HG02642 (cell line): ENCODE measurements at regions not wholly inside any gene's neighbourhood (a gene's known extent, or its start where the extent isn't known, plus 50 kb on each side); places are given as distances from the start of the nearest gene placed in this dataset.
"Not testable (repeated sequence)": the region's sequence is repeated elsewhere in the genome, so short reads cannot be mapped to it uniquely, and the experiment has no call there.

Experiments used
- ATAC-seq: cut with Tn5 transposase; IDR thresholded peaks from one replicate; pipeline ENCODE4 v1.9.1; 2021; ENCODE audit warnings: mild to moderate bottlenecking; ENCODE audit not compliant: unreplicated experiment, poor library complexity

GRCh38 chrX:7640392-7640791 is 202.6 kb upstream of the VCX start:
- ATAC-seq: no peak

DNA sequence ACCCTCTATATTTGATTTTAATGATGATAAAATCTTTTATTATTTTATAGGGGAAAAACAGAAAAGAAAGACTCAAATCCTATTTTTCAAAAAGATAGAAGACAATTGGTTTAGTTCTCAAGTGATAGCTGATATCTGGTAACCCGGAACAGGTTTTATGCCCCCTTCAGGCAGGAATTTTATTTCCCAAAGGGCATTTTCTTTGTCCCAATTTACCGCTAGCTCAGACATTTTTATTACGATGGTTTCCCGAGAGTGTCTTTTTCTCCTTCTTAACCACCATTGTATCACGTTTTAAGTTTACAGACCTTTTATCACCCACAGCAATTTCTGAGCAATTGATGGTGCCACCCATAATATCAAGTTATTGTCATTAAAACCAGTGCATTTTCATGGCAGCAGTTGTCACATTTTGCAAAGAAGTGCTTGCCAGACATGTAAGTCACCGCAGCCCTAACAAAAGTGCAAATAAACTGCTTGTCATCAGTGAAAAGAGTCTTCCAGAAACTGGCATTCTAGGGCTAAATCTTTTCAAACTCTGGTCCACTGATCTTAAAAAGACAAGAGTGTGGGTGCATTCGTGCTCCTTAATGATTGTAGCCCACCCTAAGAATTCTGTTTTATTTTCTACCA is 204.8 kb upstream of the VCX start:
- no peak for ATAC-seq

GRCh38 chrX:7637066-7637465 is 205.9 kb upstream of the VCX start:
- ATAC-seq: no peak

- ATAC-seq: no peak
These were observed 207.4 kb upstream of the VCX start for GRCh38 chrX:7635604-7636003.

DNA sequence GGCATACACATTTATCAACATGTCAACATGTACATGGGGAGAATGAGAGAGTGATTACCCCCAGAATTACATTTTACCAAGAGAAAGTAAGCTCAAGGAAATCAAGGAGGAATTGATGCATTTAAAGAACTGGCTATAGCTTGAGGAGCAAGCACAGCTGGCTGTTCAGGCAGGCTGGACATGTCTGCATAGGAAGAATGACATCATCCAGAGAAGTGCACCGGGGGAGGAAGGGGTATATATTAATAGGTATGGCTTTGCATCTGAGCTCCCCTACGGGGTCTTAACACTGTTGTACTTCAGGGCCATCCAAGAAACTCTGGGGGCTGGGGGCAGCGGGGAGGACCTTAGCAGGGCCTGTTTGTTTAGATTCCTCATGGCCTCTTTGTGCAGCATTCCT is 222.4 kb upstream of the VCX start:
- no peak for ATAC-seq

GRCh38 chrX:7617994-7618393 is 225.0 kb upstream of the VCX start:
- ATAC-seq: no peak

DNA sequence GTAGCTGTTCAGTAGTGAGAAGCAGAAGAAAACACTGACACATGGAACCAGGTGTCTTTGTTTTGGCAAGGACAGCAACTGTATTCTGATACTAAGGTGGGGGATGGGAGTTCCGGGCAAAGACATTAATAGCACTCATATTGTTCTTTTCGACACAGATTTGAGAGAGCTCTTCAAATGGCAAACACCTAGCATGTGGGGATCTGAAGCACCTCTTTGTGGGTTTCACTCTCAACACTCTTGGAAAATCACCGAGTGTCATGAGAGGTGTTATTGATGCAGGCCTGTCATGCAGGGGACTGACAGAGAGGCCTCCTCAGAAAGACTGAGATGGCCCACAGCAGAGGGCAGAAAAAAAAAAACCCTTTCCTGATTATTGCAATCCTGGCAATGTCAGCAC is 228.4 kb upstream of the VCX start:
- ATAC-seq: no peak

GRCh38 chrX:7608625-7609024 is 234.3 kb upstream of the VCX start:
- not testable (repeated sequence) for ATAC-seq

DNA sequence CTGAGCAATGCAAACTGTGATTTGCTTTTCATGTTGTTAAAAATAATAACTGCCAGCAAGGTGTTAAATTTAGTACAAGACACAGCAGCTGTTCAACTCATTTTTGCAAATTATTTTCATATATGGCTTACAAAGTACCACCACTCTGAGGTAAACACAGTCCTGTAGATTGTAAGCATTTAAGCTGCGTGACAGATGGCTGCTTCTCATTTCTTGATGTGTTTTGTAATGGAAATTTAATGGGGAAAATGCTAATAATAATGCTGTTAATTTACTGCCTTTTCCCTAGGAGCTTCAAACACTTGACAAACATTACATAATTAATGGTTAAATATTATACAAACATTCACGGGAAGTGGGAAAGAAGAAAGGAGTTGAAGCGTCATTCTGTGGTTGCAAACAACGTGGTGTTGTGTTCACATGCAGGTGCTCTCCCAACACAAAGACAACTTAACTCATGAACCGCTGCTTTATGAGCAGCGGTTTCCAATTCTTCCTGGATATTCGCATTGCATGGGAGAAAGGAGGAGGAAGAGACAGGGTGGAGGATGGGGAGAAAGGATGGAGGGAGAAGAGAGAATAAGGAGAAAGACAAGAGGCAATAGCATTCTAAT is 236.8 kb upstream of the VCX start:
- ATAC-seq: no peak

DNA sequence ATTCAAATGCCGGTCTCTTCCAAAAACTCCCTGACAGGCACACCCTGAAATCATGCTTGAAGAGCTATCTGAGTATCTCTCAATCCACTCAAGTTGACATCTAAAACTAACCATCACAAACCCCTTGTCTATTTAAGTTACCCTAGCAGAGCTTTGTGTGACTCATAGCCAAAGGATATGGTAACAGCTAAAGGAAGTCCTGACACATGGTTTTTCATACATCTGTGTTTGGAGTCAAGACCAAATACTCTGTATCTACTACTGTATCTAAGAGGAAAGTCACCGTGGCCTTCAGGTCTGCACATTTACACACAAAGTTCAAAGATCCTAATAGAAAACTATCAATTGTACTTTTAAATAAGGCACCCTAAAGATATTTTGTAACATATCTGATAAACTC is 239.6 kb upstream of the VCX start:
- ATAC-seq: no peak

DNA sequence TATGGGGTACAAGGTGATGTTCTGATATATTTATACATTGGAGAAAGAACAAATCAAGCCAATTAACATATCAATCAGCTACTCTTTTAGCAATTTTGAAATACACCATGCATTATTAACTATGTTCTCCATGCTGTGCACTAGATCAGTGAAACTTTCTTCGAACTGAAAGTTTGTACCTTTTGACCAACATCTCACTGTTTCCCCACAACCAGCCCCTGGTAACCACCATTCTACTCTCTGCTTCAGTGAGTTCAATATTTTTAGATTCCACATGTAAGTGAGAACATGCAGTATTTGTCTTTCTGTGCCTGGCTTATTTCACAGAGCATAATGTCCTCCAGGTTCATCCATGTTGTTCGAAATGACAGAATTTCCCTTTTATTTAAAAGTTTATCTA is 246.1 kb upstream of the VCX start:
- no peak for ATAC-seq

DNA sequence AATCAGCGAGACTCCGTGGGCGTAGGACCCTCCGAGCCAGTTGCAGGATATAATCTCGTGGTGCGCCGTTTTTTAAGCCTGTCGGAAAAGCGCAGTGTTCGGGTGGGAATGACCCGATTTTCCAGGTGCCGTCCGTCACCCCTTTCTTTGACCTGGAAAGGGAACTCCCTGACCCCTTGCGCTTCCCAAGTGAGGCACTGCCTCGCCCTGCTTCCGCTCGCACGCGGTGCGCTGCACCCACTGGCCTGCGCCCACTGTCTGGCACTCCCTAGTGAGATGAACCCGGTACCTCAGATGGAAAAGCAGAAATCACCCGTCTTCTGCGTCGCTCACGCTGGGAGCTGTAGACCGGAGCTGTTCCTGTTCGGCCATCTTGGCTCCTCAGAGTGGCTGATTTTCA is 249.6 kb upstream of the VCX start:
- ATAC-seq: not testable (repeated sequence)

GRCh38 chrX:7586126-7586525 is 256.8 kb upstream of the VCX start:
- ATAC-seq: no peak

DNA sequence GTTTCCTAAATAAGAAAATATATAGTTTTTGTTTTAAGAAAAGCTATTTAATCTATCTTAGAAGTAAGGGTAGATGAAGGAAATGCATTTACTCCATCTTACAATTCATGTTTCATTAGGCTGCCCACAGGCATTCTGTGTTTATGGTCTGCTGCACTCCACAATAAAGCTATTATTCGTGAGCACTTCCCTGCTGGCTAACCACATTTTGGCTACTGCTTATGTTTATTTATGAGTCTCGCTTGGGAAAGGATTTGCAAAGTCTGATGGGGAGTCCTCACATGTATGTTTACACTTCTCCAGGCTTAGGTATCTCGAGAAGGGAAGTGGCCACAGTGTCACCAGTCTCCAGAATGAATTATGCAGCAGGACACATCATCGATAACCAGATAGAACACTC is 260.8 kb upstream of the VCX start:
- no peak for ATAC-seq

DNA sequence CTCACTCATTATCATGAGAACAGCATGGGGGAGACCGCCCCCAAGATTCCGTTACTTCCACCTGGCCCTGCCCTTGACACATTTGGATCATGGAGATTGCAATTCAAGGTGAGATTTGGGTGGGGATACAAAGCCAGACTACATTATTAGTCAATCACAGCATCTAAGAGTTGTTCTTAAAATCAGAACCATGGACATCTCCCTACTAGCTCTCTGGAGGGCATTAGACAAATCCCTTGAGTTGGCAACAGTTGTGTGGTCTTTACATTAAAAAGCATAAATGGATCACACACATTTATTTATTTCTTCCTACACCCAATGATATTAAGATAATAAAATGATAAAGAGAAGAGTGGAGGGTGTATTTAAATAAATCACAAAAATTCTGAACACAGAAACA is 262.8 kb upstream of the VCX start:
- no peak for ATAC-seq

GRCh38 chrX:7574325-7574724 is 268.6 kb upstream of the VCX start:
- no peak for ATAC-seq

- no peak for ATAC-seq
These were observed 272.4 kb upstream of the VCX start for GRCh38 chrX:7570432-7571029.

DNA sequence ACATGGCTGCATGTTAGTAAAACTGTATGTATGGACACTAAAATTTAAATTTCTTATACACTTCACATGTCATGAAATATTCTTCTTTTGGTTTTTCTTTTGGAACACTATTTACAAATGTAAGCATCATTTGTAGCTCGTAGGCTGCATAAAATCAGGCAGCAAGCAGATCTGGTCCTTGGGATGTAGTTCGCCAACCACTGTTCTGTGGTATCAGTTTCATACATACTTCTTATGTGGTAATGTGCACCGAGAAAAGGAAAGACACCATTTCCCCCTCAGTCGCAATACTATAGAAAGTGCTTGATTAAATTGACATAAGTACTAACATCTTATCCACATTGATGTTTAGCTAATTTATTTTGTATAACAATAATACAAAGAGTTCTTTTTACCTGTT is 274.4 kb upstream of the VCX start:
- ATAC-seq: no peak

DNA sequence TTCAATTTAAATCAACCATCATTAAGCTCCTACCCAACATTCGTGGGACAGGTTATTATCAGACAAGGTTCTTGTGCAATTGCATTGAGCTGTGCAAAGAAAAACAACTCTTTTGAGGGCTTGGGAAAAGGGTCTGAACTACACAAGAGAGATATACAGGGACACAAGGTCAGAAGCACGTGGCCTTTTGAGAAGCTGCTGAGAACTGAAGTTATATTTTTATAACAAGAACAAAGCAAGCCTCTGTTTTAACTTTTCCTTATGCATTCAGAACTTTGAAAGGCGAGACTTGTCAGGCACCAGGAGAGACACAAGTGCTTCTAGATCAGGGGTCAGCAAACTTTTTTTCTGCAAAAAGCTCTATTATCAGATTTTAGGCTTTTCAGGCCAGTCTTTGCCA is 274.8 kb upstream of the VCX start:
- ATAC-seq: no peak

DNA sequence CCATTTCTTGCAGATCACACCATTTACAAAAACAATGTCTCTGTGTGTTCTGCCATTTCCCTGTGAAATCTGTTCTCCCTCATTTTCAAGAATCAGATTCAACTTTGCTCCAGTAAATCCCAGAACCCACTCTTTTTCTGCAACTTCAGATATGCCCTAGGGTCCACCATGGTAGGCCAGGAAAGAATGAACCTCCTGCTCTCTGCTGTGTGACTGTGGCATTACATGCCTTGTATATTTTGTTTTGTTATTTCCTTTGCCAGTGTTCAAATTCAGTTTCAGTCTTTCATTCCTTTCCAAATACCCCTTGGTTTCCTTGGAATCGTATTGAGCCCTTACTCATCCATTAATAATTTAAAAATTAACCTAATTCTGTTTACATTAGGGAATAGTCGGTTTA is 290.2 kb upstream of the VCX start:
- ATAC-seq: no peak

DNA sequence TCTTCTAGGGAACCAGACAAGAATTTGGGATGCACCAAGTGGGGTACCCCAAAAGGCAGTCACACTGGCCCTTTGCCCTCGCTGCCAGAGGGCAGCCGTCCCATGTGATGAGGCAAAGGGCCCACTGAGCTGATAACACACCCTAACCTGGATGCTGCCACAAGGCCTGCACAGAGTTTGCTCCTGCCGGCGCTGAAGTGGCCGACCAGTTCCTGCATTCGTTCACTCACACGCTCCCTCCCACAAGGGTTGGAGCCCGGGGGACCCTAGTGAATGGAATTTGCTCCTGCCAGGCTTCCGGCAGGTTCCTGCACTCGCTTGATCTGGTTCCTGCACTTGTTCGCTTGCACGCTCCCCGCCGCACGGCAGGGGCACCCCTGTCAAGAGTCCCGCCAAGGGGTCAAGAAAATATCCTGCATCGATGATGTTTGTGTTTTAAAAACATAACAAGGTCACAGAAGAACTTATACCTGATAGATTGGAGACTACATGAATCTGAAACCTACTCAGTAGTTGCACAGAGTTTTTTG is 296.4 kb upstream of the VCX start:
- ATAC-seq: no peak

- ATAC-seq: no peak
These were observed 297.4 kb upstream of the VCX start for GRCh38 chrX:7545564-7545963.
